OCI-LY7 (cell line): ENCODE measurements at regions not wholly inside any gene's neighbourhood (a gene's known extent, or its start where the extent isn't known, plus 50 kb on each side); places are given as distances from the start of the nearest gene placed in this dataset.

Source experiments
- BruUV-seq: library from RNA; stranded (reverse); fragments of 400-500 nt; replicated peaks from 2 replicates; lab custom pipeline; 2021; lab: Mats Ljungman, UMichigan
- CTCF ChIA-PET: fragments of 300-600 bp; sonication (Branson Sonifier 250); formaldehyde crosslinking; loops from one replicate; lab custom pipeline; 2022; ENCODE audit warnings: antibody characterized with exemption; ENCODE audit not compliant: unreplicated experiment; lab: Charles Lee
- POLR2A ChIA-PET: fragments of 300-600 bp; sonication (Branson Sonifier 250); formaldehyde crosslinking; loops from one replicate; lab custom pipeline; 2022; ENCODE audit warnings: antibody characterized with exemption; lab: Charles Lee
- DNase-seq: peaks from one replicate; pipeline ENCODE4 v3.0.0-alpha.2; 2015; ENCODE audit warnings: low spot score
- H2AFZ ChIP-seq: fragments of 200-600 bp; sonication (generic), shearing (Covaris generic); 2 replicates; pipeline ENCODE4 v1.6.1; 2014; ENCODE audit warnings: mild to moderate bottlenecking, antibody characterized with exemption, low read length, moderate library complexity
- H3K27ac ChIP-seq: fragments of 200-600 bp; sonication (generic); 2 replicates; pipeline ENCODE4 v1.5.1; 2014; ENCODE audit warnings: mixed run types, low read depth, mild to moderate bottlenecking, moderate library complexity, low read length, inconsistent platforms; ENCODE audit not compliant: poor library complexity, severe bottlenecking
- H3K36me3 ChIP-seq: fragments of 200-600 bp; sonication (generic); 2 replicates; pipeline ENCODE4 v1.6.1; 2014; ENCODE audit warnings: mild to moderate bottlenecking, antibody characterized with exemption, low read length, moderate library complexity, mixed read lengths; ENCODE audit not compliant: insufficient read depth
- H3K4me1 ChIP-seq: fragments of 200-600 bp; sonication (generic); 2 replicates; pipeline ENCODE4 v1.5.1; 2014; ENCODE audit warnings: mild to moderate bottlenecking, low read length; ENCODE audit not compliant: insufficient read depth, poor library complexity, severe bottlenecking
- H3K4me2 ChIP-seq: fragments of 200-600 bp; sonication (generic); 2 replicates; pipeline ENCODE4 v1.6.1; 2014; ENCODE audit warnings: mild to moderate bottlenecking, low read length
- H3K4me3 ChIP-seq: fragments of 200-600 bp; sonication (generic); 2 replicates; pipeline ENCODE4 v1.5.1; 2014; ENCODE audit warnings: mild to moderate bottlenecking, low read depth, low read length; ENCODE audit not compliant: poor library complexity, severe bottlenecking
- H3K79me2 ChIP-seq: fragments of 200-600 bp; sonication (generic); 2 replicates; pipeline ENCODE4 v1.6.1; 2016; ENCODE audit warnings: low read depth, mild to moderate bottlenecking, low read length, moderate library complexity, mixed read lengths; ENCODE audit not compliant: insufficient read depth
- H3K9me2 ChIP-seq: fragments of 200-600 bp; sonication (generic); 2 replicates; pipeline ENCODE4 v1.6.1; 2016; ENCODE audit warnings: mild to moderate bottlenecking, low read length, mixed read lengths; ENCODE audit not compliant: insufficient read depth
- H3K9me3 ChIP-seq: fragments of 200-600 bp; sonication (generic); 2 replicates; pipeline ENCODE4 v1.6.1; 2014; ENCODE audit warnings: mild to moderate bottlenecking, mixed run types, low read length, mixed read lengths
- H4K20me1 ChIP-seq: fragments of 200-600 bp; sonication (generic); 2 replicates; pipeline ENCODE4 v1.6.1; 2014; ENCODE audit warnings: mild to moderate bottlenecking, antibody characterized with exemption, low read length, moderate library complexity, mixed read lengths; ENCODE audit not compliant: insufficient read depth
- EZH2phosphoT487 ChIP-seq: fragments of 200-600 bp; sonication (generic); IDR thresholded peaks from 2 replicates; pipeline ENCODE4 v1.6.1; 2018; ENCODE audit warnings: low read depth, borderline replicate concordance, mild to moderate bottlenecking, mixed run types, antibody characterized with exemption, low read length, moderate library complexity, mixed read lengths
- intact Hi-C: fragments of 100-400 bp; cut with micrococcal nuclease; formaldehyde crosslinking; loops from one replicate; pipeline ENCODE4 v1.10.0; 2022; ENCODE audit not compliant: unreplicated experiment
- TF ChIP-seq, protein P1 (sequence below): fragments of 200-600 bp; sonication (generic); conservative IDR thresholded peaks from 2 replicates; pipeline ENCODE4 v1.5.1; 2014; ENCODE audit warnings: mild to moderate bottlenecking, antibody characterized with exemption, low read length, moderate library complexity, mixed read lengths

DNA sequence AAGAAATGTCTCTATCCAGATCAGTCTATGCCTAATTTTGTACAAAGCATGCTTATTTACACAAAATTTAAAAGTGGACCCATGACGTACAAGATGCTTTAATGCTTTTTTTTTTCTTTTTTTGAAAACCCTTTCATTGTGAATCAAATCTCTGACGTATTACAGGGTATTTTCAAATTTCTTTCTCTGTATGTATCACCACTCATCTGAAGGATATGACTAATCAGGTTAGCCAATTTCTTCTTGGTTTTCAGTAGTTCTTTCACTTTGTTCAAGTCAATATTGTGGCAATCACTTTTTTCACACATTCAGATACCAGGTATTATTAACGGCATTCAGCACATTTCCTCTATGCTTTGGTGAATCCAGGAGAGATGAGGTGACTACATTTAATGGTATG lies 685.3 kb downstream of the TRHDE start:
- intact Hi-C loops, result no loop called here
- H4K20me1 ChIP-seq, result no peaks in the 10 kb centered on the region
- no TSS peak for BruUV-seq
- no peak overlapping the region for H3K4me3 ChIP-seq
- no peak overlapping the region for H3K4me2 ChIP-seq
- no peaks in the 10 kb centered on the region for H3K36me3 ChIP-seq
- ChIA-PET CTCF (no interaction called here), POLR2A (no interaction called here)
- no peak for DNase-seq
- no peak overlapping the region for H2AFZ ChIP-seq
- no peaks in the 10 kb centered on the region for H3K4me1 ChIP-seq
- H3K79me2 ChIP-seq, result no peaks in the 10 kb centered on the region
- no peaks in the 10 kb centered on the region; the same call in 1 of the 2 replicates for H3K9me2 ChIP-seq
- no peak for TF ChIP-seq EZH2phosphoT487
- TF ChIP-seq, protein P1, sequence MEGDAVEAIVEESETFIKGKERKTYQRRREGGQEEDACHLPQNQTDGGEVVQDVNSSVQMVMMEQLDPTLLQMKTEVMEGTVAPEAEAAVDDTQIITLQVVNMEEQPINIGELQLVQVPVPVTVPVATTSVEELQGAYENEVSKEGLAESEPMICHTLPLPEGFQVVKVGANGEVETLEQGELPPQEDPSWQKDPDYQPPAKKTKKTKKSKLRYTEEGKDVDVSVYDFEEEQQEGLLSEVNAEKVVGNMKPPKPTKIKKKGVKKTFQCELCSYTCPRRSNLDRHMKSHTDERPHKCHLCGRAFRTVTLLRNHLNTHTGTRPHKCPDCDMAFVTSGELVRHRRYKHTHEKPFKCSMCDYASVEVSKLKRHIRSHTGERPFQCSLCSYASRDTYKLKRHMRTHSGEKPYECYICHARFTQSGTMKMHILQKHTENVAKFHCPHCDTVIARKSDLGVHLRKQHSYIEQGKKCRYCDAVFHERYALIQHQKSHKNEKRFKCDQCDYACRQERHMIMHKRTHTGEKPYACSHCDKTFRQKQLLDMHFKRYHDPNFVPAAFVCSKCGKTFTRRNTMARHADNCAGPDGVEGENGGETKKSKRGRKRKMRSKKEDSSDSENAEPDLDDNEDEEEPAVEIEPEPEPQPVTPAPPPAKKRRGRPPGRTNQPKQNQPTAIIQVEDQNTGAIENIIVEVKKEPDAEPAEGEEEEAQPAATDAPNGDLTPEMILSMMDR, result no peak
- H3K9me3 ChIP-seq, result no peaks in the 10 kb centered on the region
- H3K27ac ChIP-seq, result no peak overlapping the region

DNA sequence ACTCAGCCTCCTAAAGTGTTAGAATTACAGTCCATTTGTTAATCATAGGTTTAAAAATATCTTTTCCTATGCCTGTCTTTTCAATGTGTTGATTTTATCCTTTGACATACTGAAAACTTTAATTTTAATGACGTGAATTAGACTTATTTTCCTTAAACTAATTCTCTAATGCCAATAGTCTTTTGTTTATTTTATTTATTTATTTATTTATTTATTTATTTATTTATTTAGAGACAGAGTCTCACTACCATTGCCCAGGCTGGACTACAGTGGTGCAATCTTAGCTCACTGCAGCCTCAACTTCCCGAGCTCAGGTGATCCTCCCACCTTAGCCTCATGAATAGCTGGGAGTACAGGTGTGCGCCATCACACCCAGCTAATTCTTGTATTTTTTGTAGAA lies 694.5 kb downstream of the TRHDE start:
- no peaks in the 10 kb centered on the region for H3K9me3 ChIP-seq
- intact Hi-C loops, result no loop called here
- no TSS peak for BruUV-seq
- no peaks in the 10 kb centered on the region for H4K20me1 ChIP-seq
- no peaks in the 10 kb centered on the region for H3K36me3 ChIP-seq
- no peak for DNase-seq
- TF ChIP-seq EZH2phosphoT487, result no peak
- TF ChIP-seq, protein P1, result no peak
- CTCF ChIA-PET, result no interaction called here
- H3K4me2 ChIP-seq, result no peak overlapping the region
- no peaks in the 10 kb centered on the region for H3K79me2 ChIP-seq
- no peak overlapping the region for H3K4me3 ChIP-seq
- H3K4me1 ChIP-seq, result no peaks in the 10 kb centered on the region
- no peaks in the 10 kb centered on the region for H3K9me2 ChIP-seq
- no peak overlapping the region for H3K27ac ChIP-seq
- POLR2A ChIA-PET, result no interaction called here
- no peak overlapping the region for H2AFZ ChIP-seq

GRCh38 chr12:72974954-72975555 lies 702.9 kb downstream of the TRHDE start:
- H3K4me3 ChIP-seq, result no peak overlapping the region
- no peak for TF ChIP-seq EZH2phosphoT487
- TF ChIP-seq, protein P1, result no peak
- H3K27ac ChIP-seq, result no peak overlapping the region
- ChIA-PET CTCF (no interaction called here), POLR2A (no interaction called here)
- H3K9me3 ChIP-seq, result no peaks in the 10 kb centered on the region
- no peaks in the 10 kb centered on the region for H3K4me1 ChIP-seq
- H2AFZ ChIP-seq, result no peak overlapping the region
- no peaks in the 10 kb centered on the region for H3K36me3 ChIP-seq
- H3K9me2 ChIP-seq, result no peaks in the 10 kb centered on the region
- no peaks in the 10 kb centered on the region for H3K79me2 ChIP-seq
- BruUV-seq, result no TSS peak
- no peaks in the 10 kb centered on the region for H4K20me1 ChIP-seq
- no peak for DNase-seq
- intact Hi-C loops, result no loop called here
- no peak overlapping the region for H3K4me2 ChIP-seq
